ACC112 (cell line): ENCODE measurements at regions not wholly inside any gene's neighbourhood (a gene's known extent, or its start where the extent isn't known, plus 50 kb on each side); places are given as distances from the start of the nearest gene placed in this dataset.
"Not testable (repeated sequence)": the region's sequence is repeated elsewhere in the genome, so short reads cannot be mapped to it uniquely, and the experiment has no call there.

Experiments
- H2AFZ ChIP-seq: fragments of 200-600 bp; sonication (generic); one replicate; pipeline ENCODE4 v1.6.0; 2017; ENCODE audit warnings: antibody characterized with exemption, low read length; ENCODE audit not compliant: unreplicated experiment
- H3K27ac ChIP-seq: fragments of 200-600 bp; sonication (generic); 2 replicates; pipeline ENCODE4 v1.5.1; 2014; ENCODE audit warnings: low read depth, mild to moderate bottlenecking, antibody characterized with exemption, low read length, moderate library complexity
- H3K27me3 ChIP-seq: fragments of 200-600 bp; sonication (generic); 2 replicates; pipeline ENCODE4 v1.6.1; 2014; ENCODE audit warnings: mild to moderate bottlenecking, antibody characterized with exemption, low read length, moderate library complexity, mixed read lengths; ENCODE audit not compliant: insufficient read depth
- H3K36me3 ChIP-seq: fragments of 200-600 bp; sonication (generic); 2 replicates; pipeline ENCODE4 v1.6.1; 2016; ENCODE audit warnings: mild to moderate bottlenecking, antibody characterized with exemption, low read length, moderate library complexity, mixed read lengths; ENCODE audit not compliant: insufficient read depth
- H3K4me1 ChIP-seq: fragments of 200-600 bp; sonication (generic); one replicate; pipeline ENCODE4 v1.6.1; 2016; ENCODE audit warnings: low read length, mixed read lengths; ENCODE audit not compliant: insufficient read depth, unreplicated experiment, control insufficient read depth
- H3K4me3 ChIP-seq: fragments of 200-600 bp; sonication (generic); 2 replicates; pipeline ENCODE4 v1.5.1; 2014; ENCODE audit warnings: mild to moderate bottlenecking, low read depth, low read length
- H3K79me2 ChIP-seq: fragments of 200-600 bp; sonication (generic); one replicate; pipeline ENCODE4 v1.6.0; 2016; ENCODE audit warnings: low read length; ENCODE audit not compliant: control insufficient read depth, unreplicated experiment, insufficient read depth

GRCh38 chr13:70755456-70755855 lies 647.2 kb upstream of the KLHL1 start:
- Histone ChIP-seq H3K36me3 (no peaks in the 10 kb centered on the region), H3K4me1 (no peaks in the 10 kb centered on the region)

GRCh38 chr13:70747262-70747661 lies 639.0 kb upstream of the KLHL1 start:
- Histone ChIP-seq H3K36me3 (no peaks in the 10 kb centered on the region), H3K27ac (no peak overlapping the region), H3K4me3 (no peak overlapping the region), H3K27me3 (no peaks in the 10 kb centered on the region), H2AFZ (no peak overlapping the region), H3K79me2 (no peaks in the 10 kb centered on the region), H3K4me1 (no peaks in the 10 kb centered on the region)

More at GRCh38 chr13:70755456-70755855, 647.2 kb upstream of the KLHL1 start:
- H3K27me3 ChIP-seq, result no peaks in the 10 kb centered on the region
- no peak overlapping the region for H3K27ac ChIP-seq
- H3K4me3 ChIP-seq, result no peak overlapping the region
- H2AFZ ChIP-seq, result no peak overlapping the region
- H3K79me2 ChIP-seq, result no peaks in the 10 kb centered on the region

- H3K36me3 ChIP-seq, H3K27ac ChIP-seq, H3K4me3 ChIP-seq, H3K79me2 ChIP-seq, H3K27me3 ChIP-seq, H3K4me1 ChIP-seq, H2AFZ ChIP-seq: not testable (repeated sequence)
Measured at GRCh38 chr13:70746469-70746868, 638.2 kb upstream of the KLHL1 start.

- Histone ChIP-seq H3K27ac (no peak overlapping the region), H2AFZ (no peak overlapping the region), H3K79me2 (no peaks in the 10 kb centered on the region), H3K27me3 (no peaks in the 10 kb centered on the region), H3K4me3 (no peak overlapping the region), H3K36me3 (no peaks in the 10 kb centered on the region), H3K4me1 (no peaks in the 10 kb centered on the region)
Measured at GRCh38 chr13:70736622-70737317, 628.5 kb upstream of the KLHL1 start.

- no peak overlapping the region for H3K27ac ChIP-seq
- no peak overlapping the region for H2AFZ ChIP-seq
- no peaks in the 10 kb centered on the region for H3K4me1 ChIP-seq
- no peaks in the 10 kb centered on the region for H3K27me3 ChIP-seq
- H3K4me3 ChIP-seq, result no peak overlapping the region
- no peaks in the 10 kb centered on the region for H3K36me3 ChIP-seq
- no peaks in the 10 kb centered on the region for H3K79me2 ChIP-seq
Measured at GRCh38 chr13:70732611-70733010, 624.4 kb upstream of the KLHL1 start.

- Histone ChIP-seq H3K27me3 (no peaks in the 10 kb centered on the region), H3K79me2 (no peaks in the 10 kb centered on the region), H3K36me3 (no peaks in the 10 kb centered on the region), H3K27ac (no peak overlapping the region), H3K4me1 (no peaks in the 10 kb centered on the region), H3K4me3 (no peak overlapping the region), H2AFZ (no peak overlapping the region)
Measured at GRCh38 chr13:70729369-70729768, 621.1 kb upstream of the KLHL1 start.

GRCh38 chr13:70723732-70724131 lies 615.5 kb upstream of the KLHL1 start:
- H2AFZ ChIP-seq, result no peak overlapping the region
- H3K79me2 ChIP-seq, result no peaks in the 10 kb centered on the region
- no peaks in the 10 kb centered on the region for H3K27me3 ChIP-seq
- H3K27ac ChIP-seq, result no peak overlapping the region
- no peak overlapping the region for H3K4me3 ChIP-seq
- no peaks in the 10 kb centered on the region for H3K4me1 ChIP-seq
- H3K36me3 ChIP-seq, result no peaks in the 10 kb centered on the region

- Histone ChIP-seq H3K27me3 (no peaks in the 10 kb centered on the region), H3K27ac (no peak overlapping the region), H3K36me3 (no peaks in the 10 kb centered on the region), H3K4me3 (no peak overlapping the region), H2AFZ (no peak overlapping the region), H3K79me2 (no peaks in the 10 kb centered on the region), H3K4me1 (no peaks in the 10 kb centered on the region)
Measured at GRCh38 chr13:70720386-70720785, 612.1 kb upstream of the KLHL1 start.

- Histone ChIP-seq H2AFZ (no peak overlapping the region), H3K27ac (no peak overlapping the region), H3K36me3 (no peaks in the 10 kb centered on the region), H3K27me3 (no peaks in the 10 kb centered on the region), H3K79me2 (no peaks in the 10 kb centered on the region), H3K4me1 (no peaks in the 10 kb centered on the region), H3K4me3 (no peak overlapping the region)
Measured at GRCh38 chr13:70714993-70715392, 606.7 kb upstream of the KLHL1 start.

GRCh38 chr13:70708775-70709174 lies 600.5 kb upstream of the KLHL1 start:
- no peak overlapping the region for H3K27ac ChIP-seq
- no peak overlapping the region for H2AFZ ChIP-seq
- H3K79me2 ChIP-seq, result no peaks in the 10 kb centered on the region
- H3K4me3 ChIP-seq, result no peak overlapping the region
- H3K4me1 ChIP-seq, result no peaks in the 10 kb centered on the region
- H3K27me3 ChIP-seq, result no peaks in the 10 kb centered on the region
- H3K36me3 ChIP-seq, result no peaks in the 10 kb centered on the region

GRCh38 chr13:70703755-70704154 lies 595.5 kb upstream of the KLHL1 start:
- Histone ChIP-seq H3K27me3 (no peaks in the 10 kb centered on the region), H3K4me1 (no peaks in the 10 kb centered on the region), H3K27ac (no peak overlapping the region), H3K4me3 (no peak overlapping the region), H3K79me2 (no peaks in the 10 kb centered on the region), H2AFZ (no peak overlapping the region), H3K36me3 (no peaks in the 10 kb centered on the region)
